ENCODE measurements at regions not wholly inside any gene's neighbourhood (a gene's known extent, or its start where the extent isn't known, plus 50 kb on each side); places are given as distances from the start of the nearest gene placed in this dataset.

GRCh38 chr2:189366349-189366748, 74.9 kb upstream of the WDR75 start:
- DNase-seq (ENCODE audit: low read depth in 2 of 2), result no peak

GRCh38 chr2:189367343-189367742, 73.9 kb upstream of the WDR75 start:
- DNase-seq (ENCODE audit: low read depth in 2 of 2), result no peak

GRCh38 chr2:189369566-189369965, 71.7 kb upstream of the WDR75 start:
- DNase-seq (ENCODE audit: low read depth in 2 of 2), result no peak

GRCh38 chr2:189370719-189371118, 70.6 kb upstream of the WDR75 start:
- no peak for DNase-seq (ENCODE audit: low read depth in 2 of 2)

- DNase-seq (ENCODE audit: low read depth in 2 of 2), result no peak
Measured at GRCh38 chr2:189372688-189373257, 68.5 kb upstream of the WDR75 start.

GRCh38 chr2:189374481-189374880, 66.8 kb upstream of the WDR75 start:
- DNase-seq (ENCODE audit: low read depth in 2 of 2), result no peak

- DNase-seq (ENCODE audit: low read depth in 2 of 2), result no peak
Measured at GRCh38 chr2:189375842-189376241, 65.4 kb upstream of the WDR75 start.

- DNase-seq (ENCODE audit: low read depth in 2 of 2), result peak; percentile 78
Measured at GRCh38 chr2:189379287-189379630, 62.0 kb upstream of the WDR75 start.

GRCh38 chr2:189379731-189380261, 61.5 kb upstream of the WDR75 start:
- peak in 1 of 2 experiments; percentile 35 for DNase-seq (ENCODE audit: low read depth in 2 of 2)

GRCh38 chr2:189382668-189383067, 58.6 kb upstream of the WDR75 start:
- DNase-seq (ENCODE audit: low read depth in 2 of 2), result no peak

GRCh38 chr2:189386741-189387140, 54.5 kb upstream of the WDR75 start:
- DNase-seq (ENCODE audit: low read depth in 2 of 2), result no peak

- DNase-seq (ENCODE audit: low read depth in 2 of 2), result no peak
Measured at GRCh38 chr2:189391201-189391600, 50.1 kb upstream of the WDR75 start.

All from fibroblast of skin of left quadriceps (primary cell).